ENCODE measurements at regions not wholly inside any gene's neighbourhood (a gene's known extent, or its start where the extent isn't known, plus 50 kb on each side); places are given as distances from the start of the nearest gene placed in this dataset.

DNA sequence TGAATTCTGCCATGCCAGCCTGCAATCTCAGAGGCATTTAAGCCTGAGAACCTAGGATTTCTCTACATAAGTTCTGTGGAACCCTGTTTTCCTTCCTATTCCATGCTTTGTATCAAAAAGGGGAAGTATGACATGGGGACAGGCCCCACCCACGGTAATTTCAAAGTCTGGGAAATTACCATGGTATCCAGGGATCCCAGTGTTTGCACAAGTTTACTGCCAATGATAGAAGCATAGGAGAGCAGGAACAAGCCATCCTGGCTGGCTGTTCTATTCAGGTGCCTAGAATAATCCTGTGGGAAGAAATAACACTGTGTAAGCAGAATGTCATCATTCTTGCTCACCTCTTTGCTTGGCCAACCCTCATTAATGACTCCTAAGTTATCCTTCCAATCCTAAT is 53.8 kb upstream of the ATP1B1 start:
- no peak for DNase-seq (ENCODE audit: low read depth in 2 of 2)

DNA sequence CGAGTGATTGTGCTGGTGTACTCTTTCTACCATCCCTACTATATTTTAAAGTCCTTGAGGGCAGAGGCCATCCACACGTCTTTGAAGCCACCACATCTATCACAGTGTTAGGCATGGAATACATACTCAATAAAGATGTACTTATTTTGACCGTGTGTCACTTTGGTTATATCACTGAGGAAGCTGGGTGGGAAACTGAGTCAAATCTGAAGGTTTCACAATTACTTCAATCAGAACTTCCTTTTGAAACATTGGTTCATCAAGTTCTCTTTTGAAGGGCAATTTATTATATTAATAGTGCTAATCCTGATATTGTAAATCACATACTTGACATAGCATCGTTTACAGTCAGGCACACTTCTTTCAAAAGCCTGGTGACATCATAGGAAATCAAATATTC is 53.3 kb upstream of the ATP1B1 start:
- DNase-seq (ENCODE audit: low read depth in 2 of 2): no peak

All from stimulated activated CD4-positive, alpha-beta T cell treated with anti-CD3 and anti-CD28 coated beads, Interleukin-15, amount 100 ng/mL, for 48 hours (primary cell).